Activated CD4-positive, CD25-positive, alpha-beta regulatory T cell (primary cell): ENCODE measurements at regions not wholly inside any gene's neighbourhood (a gene's known extent, or its start where the extent isn't known, plus 50 kb on each side); places are given as distances from the start of the nearest gene placed in this dataset.
"Not testable (repeated sequence)": the region's sequence is repeated elsewhere in the genome, so short reads cannot be mapped to it uniquely, and the experiment has no call there.

Experiments
- DNase-seq, 4 experiments: peaks; one replicate each; lab custom pipeline; 2025; lab: John Stamatoyannopoulos, UW

GRCh38 chr22:22946131-22946530 is 58.5 kb downstream of the IGLL5 start:
- no peak for DNase-seq

GRCh38 chr22:22948651-22949571 is 61.3 kb downstream of the IGLL5 start:
- DNase-seq = no peak

GRCh38 chr22:22949953-22950352 is 62.3 kb downstream of the IGLL5 start:
- DNase-seq = no peak

- DNase-seq = no peak
These were observed 63.4 kb downstream of the IGLL5 start for GRCh38 chr22:22951035-22951434.

- DNase-seq = no peak
These were observed 65.1 kb downstream of the IGLL5 start for GRCh38 chr22:22952531-22953280.

- no peak for DNase-seq
These were observed 66.2 kb downstream of the IGLL5 start for GRCh38 chr22:22953791-22954190.

GRCh38 chr22:22954656-22955055 is 67.0 kb downstream of the IGLL5 start:
- DNase-seq = peak in 1 of 4 experiments; percentile 7

GRCh38 chr22:22955276-22955798 is 67.7 kb downstream of the IGLL5 start:
- DNase-seq = no peak

- DNase-seq = peak; percentile 20 to 40 (median 29)
These were observed 68.4 kb downstream of the IGLL5 start for GRCh38 chr22:22955866-22956535.

- no peak for DNase-seq
These were observed 69.5 kb downstream of the IGLL5 start for GRCh38 chr22:22957090-22957489.

- DNase-seq = no peak
These were observed 71.0 kb downstream of the IGLL5 start for GRCh38 chr22:22958621-22959020.

GRCh38 chr22:22959147-22959827 is 71.7 kb downstream of the IGLL5 start:
- peak; percentile 16 to 34 (median 22) for DNase-seq

- DNase-seq = no peak
These were observed 72.7 kb downstream of the IGLL5 start for GRCh38 chr22:22960307-22960706.

- no peak for DNase-seq
These were observed 74.0 kb downstream of the IGLL5 start for GRCh38 chr22:22961574-22961973.

GRCh38 chr22:22968366-22968765 is 80.8 kb downstream of the IGLL5 start:
- no peak for DNase-seq

- DNase-seq = not testable (repeated sequence)
These were observed 85.0 kb downstream of the IGLL5 start for GRCh38 chr22:22972605-22973004.

- DNase-seq = no peak
These were observed 85.7 kb downstream of the IGLL5 start for GRCh38 chr22:22973336-22973735.

- no peak for DNase-seq
These were observed 86.5 kb downstream of the IGLL5 start for GRCh38 chr22:22974156-22974555.

- no peak for DNase-seq
These were observed 87.4 kb downstream of the IGLL5 start for GRCh38 chr22:22974795-22975580.

- no peak for DNase-seq
These were observed 88.7 kb downstream of the IGLL5 start for GRCh38 chr22:22976033-22976922.
